ENCODE measurements at regions not wholly inside any gene's neighbourhood (a gene's known extent, or its start where the extent isn't known, plus 50 kb on each side); places are given as distances from the start of the nearest gene placed in this dataset.

- no peak overlapping the region for H3K27ac ChIP-seq
Observed at GRCh38 chr4:177740563-177740962, 298.3 kb upstream of the AGA start.

DNA sequence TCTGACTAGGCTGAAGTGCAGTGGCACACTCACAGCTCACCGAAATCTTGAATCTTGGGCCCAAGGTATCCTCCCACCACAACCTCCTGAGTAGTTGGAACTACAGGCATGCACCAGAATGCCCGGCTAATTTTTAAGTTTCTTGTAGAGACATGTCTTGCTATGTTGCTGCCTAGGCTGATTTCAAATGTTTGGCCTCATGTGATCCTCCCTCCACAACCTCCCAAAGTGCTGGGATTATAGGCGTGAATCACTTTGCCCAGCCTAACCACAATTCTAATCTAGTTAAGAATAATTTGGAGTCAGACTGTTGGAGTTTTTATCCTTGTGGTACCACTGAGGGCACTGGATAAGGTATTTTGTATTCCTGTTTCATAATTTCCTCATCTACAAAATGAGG, 317.5 kb upstream of the AGA start:
- no peak for TF ChIP-seq ZFX (IDR thresholded peaks at IDR 0.05)
- TF ChIP-seq, protein P1, sequence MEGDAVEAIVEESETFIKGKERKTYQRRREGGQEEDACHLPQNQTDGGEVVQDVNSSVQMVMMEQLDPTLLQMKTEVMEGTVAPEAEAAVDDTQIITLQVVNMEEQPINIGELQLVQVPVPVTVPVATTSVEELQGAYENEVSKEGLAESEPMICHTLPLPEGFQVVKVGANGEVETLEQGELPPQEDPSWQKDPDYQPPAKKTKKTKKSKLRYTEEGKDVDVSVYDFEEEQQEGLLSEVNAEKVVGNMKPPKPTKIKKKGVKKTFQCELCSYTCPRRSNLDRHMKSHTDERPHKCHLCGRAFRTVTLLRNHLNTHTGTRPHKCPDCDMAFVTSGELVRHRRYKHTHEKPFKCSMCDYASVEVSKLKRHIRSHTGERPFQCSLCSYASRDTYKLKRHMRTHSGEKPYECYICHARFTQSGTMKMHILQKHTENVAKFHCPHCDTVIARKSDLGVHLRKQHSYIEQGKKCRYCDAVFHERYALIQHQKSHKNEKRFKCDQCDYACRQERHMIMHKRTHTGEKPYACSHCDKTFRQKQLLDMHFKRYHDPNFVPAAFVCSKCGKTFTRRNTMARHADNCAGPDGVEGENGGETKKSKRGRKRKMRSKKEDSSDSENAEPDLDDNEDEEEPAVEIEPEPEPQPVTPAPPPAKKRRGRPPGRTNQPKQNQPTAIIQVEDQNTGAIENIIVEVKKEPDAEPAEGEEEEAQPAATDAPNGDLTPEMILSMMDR (conservative IDR thresholded peaks at IDR 0.05) = no peak
- H3K27ac ChIP-seq = no peak overlapping the region

More at GRCh38 chr4:177740563-177740962, 298.3 kb upstream of the AGA start:
- TF ChIP-seq, protein P1 (conservative IDR thresholded peaks at IDR 0.05) = no peak
- no peak for TF ChIP-seq ZFX (IDR thresholded peaks at IDR 0.05)

GRCh38 chr4:177761692-177762091, 319.5 kb upstream of the AGA start:
- H3K27ac ChIP-seq = no peak overlapping the region
- TF ChIP-seq ZFX (IDR thresholded peaks at IDR 0.05) = no peak
- TF ChIP-seq, protein P1 (conservative IDR thresholded peaks at IDR 0.05) = no peak

GRCh38 chr4:177769155-177769554, 326.9 kb upstream of the AGA start:
- TF ChIP-seq, protein P1 (conservative IDR thresholded peaks at IDR 0.05) = no peak
- no peak for TF ChIP-seq ZFX (IDR thresholded peaks at IDR 0.05)

DNA sequence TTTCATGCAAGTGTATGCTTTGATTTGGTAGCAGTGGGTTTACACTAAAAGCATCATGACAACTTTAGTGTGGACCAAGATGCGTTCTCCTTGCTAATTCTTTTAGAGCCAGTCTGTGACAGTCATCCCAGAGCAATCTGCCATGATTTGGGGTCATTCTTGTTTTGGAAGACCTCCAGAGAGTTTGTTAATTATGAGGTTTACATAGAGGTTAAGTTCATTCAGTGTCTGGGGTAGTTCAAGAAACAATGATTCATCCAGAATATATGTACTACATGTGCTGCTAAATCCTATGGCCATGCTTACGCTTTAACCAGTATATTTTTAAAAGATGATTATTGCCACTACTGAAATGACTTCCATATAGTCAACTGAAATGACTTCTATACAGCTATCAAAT, 328.5 kb upstream of the AGA start:
- no peak overlapping the region for H3K27ac ChIP-seq
- no peak for TF ChIP-seq ZFX (IDR thresholded peaks at IDR 0.05)
- TF ChIP-seq, protein P1 (conservative IDR thresholded peaks at IDR 0.05) = no peak

More at GRCh38 chr4:177769155-177769554, 326.9 kb upstream of the AGA start:
- no peak overlapping the region for H3K27ac ChIP-seq

DNA sequence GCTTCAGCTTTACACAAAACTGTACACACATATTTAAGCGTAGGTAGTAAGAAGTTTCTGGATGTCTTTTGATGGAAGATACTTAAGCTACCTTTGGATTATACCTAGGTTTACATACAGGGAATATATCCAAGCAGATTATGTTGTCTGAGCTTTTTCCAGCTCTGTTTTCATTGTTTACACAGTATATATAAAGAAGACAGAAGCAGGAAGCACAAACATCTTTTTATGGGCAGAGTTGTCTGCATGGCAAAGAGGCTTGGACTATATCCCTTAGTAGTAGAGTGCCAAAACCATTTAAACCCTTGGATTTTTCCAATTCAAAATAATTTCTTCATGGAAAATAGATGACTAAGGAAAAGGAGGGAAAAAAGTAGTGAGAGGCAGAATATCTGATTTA, 329.4 kb upstream of the AGA start:
- TF ChIP-seq ZFX (IDR thresholded peaks at IDR 0.05) = no peak
- TF ChIP-seq, protein P1 (conservative IDR thresholded peaks at IDR 0.05) = no peak
- H3K27ac ChIP-seq = no peak overlapping the region

- no peak overlapping the region for H3K27ac ChIP-seq
- no peak for TF ChIP-seq ZFX (IDR thresholded peaks at IDR 0.05)
Observed at GRCh38 chr4:177778623-177779022, 336.4 kb upstream of the AGA start.

- H3K27ac ChIP-seq = no peak overlapping the region
- TF ChIP-seq ZFX (IDR thresholded peaks at IDR 0.05) = no peak
- TF ChIP-seq, protein P1 (conservative IDR thresholded peaks at IDR 0.05) = no peak
Observed at GRCh38 chr4:177785000-177785399, 342.8 kb upstream of the AGA start.

Measured in C4-2B (cell line).